ENCODE measurements at regions not wholly inside any gene's neighbourhood (a gene's known extent, or its start where the extent isn't known, plus 50 kb on each side); places are given as distances from the start of the nearest gene placed in this dataset.

DNA sequence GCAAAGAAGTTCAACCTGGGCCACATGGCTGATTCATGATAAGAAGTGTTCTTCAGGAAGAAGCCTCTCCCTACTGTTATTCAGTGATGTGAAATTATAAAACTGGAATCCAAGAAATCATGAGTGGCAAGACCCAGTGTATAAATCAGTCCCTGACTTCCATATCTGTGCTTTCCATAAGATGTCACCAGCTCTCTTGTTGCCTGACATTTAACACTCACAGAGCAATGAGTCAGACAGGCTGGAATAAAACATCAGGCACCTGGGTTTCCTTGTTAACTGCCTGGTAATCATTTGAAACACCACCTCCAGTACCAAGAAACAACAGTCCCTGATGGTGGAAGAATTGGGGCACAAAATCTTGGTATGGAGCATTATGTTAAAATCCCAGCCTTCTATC, 76.1 kb downstream of the SCG2 start:
- H3K4me3 ChIP-seq (ENCODE audit: low read length), result no peak overlapping the region
- no peak for DNase-seq (ENCODE audit: low read depth, low spot score)

DNA sequence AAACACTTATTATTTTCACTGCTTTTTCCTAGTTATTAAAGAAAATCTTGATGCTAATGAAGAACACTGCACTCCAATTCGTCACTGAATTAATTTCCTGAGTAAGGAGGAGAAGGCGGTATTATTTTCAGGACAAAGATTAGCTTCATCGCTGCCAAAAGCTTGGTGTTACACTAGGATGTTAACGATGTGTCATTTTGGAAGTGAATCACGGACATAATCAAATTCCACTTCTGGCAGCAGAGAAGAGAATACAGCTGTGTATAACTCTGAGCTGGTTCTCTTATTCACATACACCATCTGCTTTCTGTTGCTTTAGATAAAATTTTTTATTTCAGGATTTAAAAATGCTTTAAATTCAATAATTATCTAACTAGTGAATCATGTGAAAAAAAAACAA, 74.1 kb downstream of the SCG2 start:
- no peaks in the 10 kb centered on the region for H3K27me3 ChIP-seq (ENCODE audit: control insufficient read depth, insufficient read depth, low read length)
- H3K4me3 ChIP-seq (ENCODE audit: low read length), result no peak overlapping the region
- no peaks in the 10 kb centered on the region for H3K4me1 ChIP-seq (ENCODE audit: control insufficient read depth, insufficient read depth, low read length)
- H3K9me3 ChIP-seq (ENCODE audit: control insufficient read depth, insufficient read depth, low read length), result no peaks in the 10 kb centered on the region
- no peaks in the 10 kb centered on the region for H3K36me3 ChIP-seq (ENCODE audit: control insufficient read depth, insufficient read depth, low read length)
- no peak for DNase-seq (ENCODE audit: low read depth, low spot score)
- no CpG with 5 or more reads among the region's 5 CpGs for WGBS (ENCODE audit: insufficient coverage, insufficient read length)
- no peak overlapping the region for H3K27ac ChIP-seq (ENCODE audit: low read length)

More for the DNA sequence above, 76.1 kb downstream of the SCG2 start:
- no peaks in the 10 kb centered on the region for H3K4me1 ChIP-seq (ENCODE audit: control insufficient read depth, insufficient read depth, low read length)
- no peaks in the 10 kb centered on the region for H3K36me3 ChIP-seq (ENCODE audit: control insufficient read depth, insufficient read depth, low read length)
- H3K9me3 ChIP-seq (ENCODE audit: control insufficient read depth, insufficient read depth, low read length), result no peaks in the 10 kb centered on the region
- no peak overlapping the region for H3K27ac ChIP-seq (ENCODE audit: low read length)
- no peaks in the 10 kb centered on the region for H3K27me3 ChIP-seq (ENCODE audit: control insufficient read depth, insufficient read depth, low read length)

DNA sequence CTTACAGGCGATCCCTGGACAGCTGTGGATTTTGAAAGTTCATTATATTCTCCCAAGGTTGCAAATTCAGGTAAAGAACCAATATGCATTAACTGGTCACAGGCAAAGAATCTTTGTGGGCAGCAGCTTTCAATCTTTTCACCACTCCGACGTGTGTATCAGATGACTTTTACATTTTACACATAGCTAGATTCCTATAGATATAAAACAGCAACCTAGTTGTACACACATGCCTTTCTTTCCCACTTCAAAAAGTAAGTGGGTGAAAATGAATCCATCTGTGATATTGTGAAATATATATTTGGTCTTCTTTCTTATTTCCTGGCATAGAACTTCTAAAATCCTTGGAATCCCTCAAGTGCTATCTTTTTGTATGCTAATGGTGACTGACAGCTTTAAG, 72.5 kb downstream of the SCG2 start:
- Histone ChIP-seq H3K36me3 (ENCODE audit: control insufficient read depth, insufficient read depth, low read length) (no peaks in the 10 kb centered on the region), H3K27me3 (ENCODE audit: control insufficient read depth, insufficient read depth, low read length) (no peaks in the 10 kb centered on the region), H3K4me3 (ENCODE audit: low read length) (no peak overlapping the region), H3K4me1 (ENCODE audit: control insufficient read depth, insufficient read depth, low read length) (no peaks in the 10 kb centered on the region), H3K27ac (ENCODE audit: low read length) (no peak overlapping the region), H3K9me3 (ENCODE audit: control insufficient read depth, insufficient read depth, low read length) (no peaks in the 10 kb centered on the region)
- WGBS (ENCODE audit: insufficient coverage, insufficient read length), result no CpG with 5 or more reads among the region's 3 CpGs
- DNase-seq (ENCODE audit: low read depth, low spot score), result no peak

DNA sequence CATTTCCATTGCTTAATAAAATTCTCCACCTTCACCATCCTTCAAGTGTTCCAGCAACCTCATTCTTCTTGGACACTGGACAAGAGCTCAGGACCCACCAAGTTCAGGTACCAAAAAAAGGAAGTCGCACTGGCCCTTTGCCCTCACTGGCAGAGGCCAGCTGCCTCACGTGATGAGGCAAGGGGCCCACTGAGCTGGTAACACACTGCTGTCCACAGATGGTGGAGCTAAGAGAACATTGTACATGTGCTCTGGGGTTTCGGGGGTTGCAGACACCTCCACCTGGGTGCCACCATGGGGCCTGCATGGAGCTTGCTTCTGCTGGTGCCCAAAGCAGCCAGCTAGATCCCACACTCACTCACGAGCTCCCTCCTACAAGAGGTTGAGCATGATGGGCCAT, 71.3 kb downstream of the SCG2 start:
- Histone ChIP-seq H3K27me3 (ENCODE audit: control insufficient read depth, insufficient read depth, low read length) (no peaks in the 10 kb centered on the region), H3K27ac (ENCODE audit: low read length) (no peak overlapping the region), H3K4me1 (ENCODE audit: control insufficient read depth, insufficient read depth, low read length) (no peaks in the 10 kb centered on the region), H3K4me3 (ENCODE audit: low read length) (no peak overlapping the region), H3K9me3 (ENCODE audit: control insufficient read depth, insufficient read depth, low read length) (no peaks in the 10 kb centered on the region), H3K36me3 (ENCODE audit: control insufficient read depth, insufficient read depth, low read length) (no peaks in the 10 kb centered on the region)
- DNase-seq (ENCODE audit: low read depth, low spot score), result no peak
- WGBS (ENCODE audit: insufficient coverage, insufficient read length), result no CpG with 5 or more reads among the region's 4 CpGs

DNA sequence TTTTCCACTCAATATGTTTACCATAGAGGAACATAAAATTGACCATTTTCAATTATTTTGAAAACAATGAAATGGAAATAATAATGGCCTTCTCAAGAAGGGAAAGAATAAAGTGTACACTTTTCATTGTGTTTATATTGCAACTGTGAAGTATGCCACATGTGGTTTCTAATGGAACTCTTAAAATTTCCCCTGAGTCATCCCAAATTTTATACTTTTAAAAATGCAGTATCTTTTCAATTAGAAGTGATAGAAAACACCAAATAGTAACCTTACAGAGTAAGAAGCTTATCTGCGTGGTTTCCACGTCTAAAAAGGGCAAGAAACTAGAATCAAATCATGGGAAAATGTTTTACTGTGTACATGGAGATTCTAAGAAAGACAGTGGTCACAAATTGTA, 70.0 kb downstream of the SCG2 start:
- DNase-seq (ENCODE audit: low read depth, low spot score), result no peak
- H3K36me3 ChIP-seq (ENCODE audit: control insufficient read depth, insufficient read depth, low read length), result no peaks in the 10 kb centered on the region
- H3K27ac ChIP-seq (ENCODE audit: low read length), result no peak overlapping the region
- H3K4me1 ChIP-seq (ENCODE audit: control insufficient read depth, insufficient read depth, low read length), result no peaks in the 10 kb centered on the region
- H3K4me3 ChIP-seq (ENCODE audit: low read length), result no peak overlapping the region
- WGBS (ENCODE audit: insufficient coverage, insufficient read length), result no CpG with 5 or more reads among the region's 2 CpGs
- no peaks in the 10 kb centered on the region for H3K27me3 ChIP-seq (ENCODE audit: control insufficient read depth, insufficient read depth, low read length)
- no peaks in the 10 kb centered on the region for H3K9me3 ChIP-seq (ENCODE audit: control insufficient read depth, insufficient read depth, low read length)

DNA sequence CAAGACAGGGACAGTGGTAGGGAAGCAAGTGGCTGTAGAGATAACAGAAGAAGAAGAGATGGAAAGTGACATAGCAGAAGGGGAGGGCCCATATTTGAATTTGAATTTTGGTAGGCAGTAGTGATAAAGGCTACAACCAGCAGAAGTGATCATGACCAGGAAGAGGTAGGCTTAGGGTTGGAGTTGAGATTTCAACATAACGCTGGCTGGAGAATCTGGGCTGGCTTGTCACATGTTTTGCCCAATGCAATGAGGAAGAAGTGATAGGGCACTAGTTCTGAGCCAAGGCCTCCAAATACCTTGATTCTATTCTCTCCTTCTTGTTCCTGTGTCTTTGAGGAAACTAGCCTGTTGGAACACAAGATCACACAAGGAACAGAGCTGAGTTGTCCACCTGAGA, 69.4 kb downstream of the SCG2 start:
- H3K27ac ChIP-seq (ENCODE audit: low read length), result no peak overlapping the region
- WGBS (ENCODE audit: insufficient coverage, insufficient read length), result no CpG with 5 or more reads among the region's 1 CpG
- no peaks in the 10 kb centered on the region for H3K36me3 ChIP-seq (ENCODE audit: control insufficient read depth, insufficient read depth, low read length)
- no peak overlapping the region for H3K4me3 ChIP-seq (ENCODE audit: low read length)
- H3K4me1 ChIP-seq (ENCODE audit: control insufficient read depth, insufficient read depth, low read length), result no peaks in the 10 kb centered on the region
- no peaks in the 10 kb centered on the region for H3K27me3 ChIP-seq (ENCODE audit: control insufficient read depth, insufficient read depth, low read length)
- H3K9me3 ChIP-seq (ENCODE audit: control insufficient read depth, insufficient read depth, low read length), result no peaks in the 10 kb centered on the region
- no peak for DNase-seq (ENCODE audit: low read depth, low spot score)

DNA sequence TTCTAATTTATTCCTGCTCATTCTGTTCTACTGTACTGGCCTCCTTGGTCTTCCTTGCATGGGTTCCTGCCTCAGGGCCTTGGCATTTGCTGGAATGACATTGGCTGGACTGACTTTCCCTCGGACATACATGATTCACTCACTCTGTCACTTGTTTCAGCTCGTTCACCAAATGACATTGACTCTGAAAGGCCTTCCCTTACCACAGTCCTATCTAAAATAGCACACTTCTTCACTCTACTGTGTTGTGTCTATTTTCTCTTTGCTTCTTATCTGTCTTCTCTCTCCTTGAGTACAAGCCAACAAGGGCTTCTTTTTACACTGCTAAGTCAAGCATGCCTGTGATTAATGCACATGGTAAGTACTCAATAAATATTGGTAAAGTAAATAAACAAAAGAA, 65.6 kb downstream of the SCG2 start:
- Histone ChIP-seq H3K4me3 (ENCODE audit: low read length) (no peak overlapping the region), H3K4me1 (ENCODE audit: control insufficient read depth, insufficient read depth, low read length) (no peaks in the 10 kb centered on the region; the same call in 1 of the 2 replicates), H3K27ac (ENCODE audit: low read length) (no peak overlapping the region), H3K9me3 (ENCODE audit: control insufficient read depth, insufficient read depth, low read length) (no peaks in the 10 kb centered on the region), H3K27me3 (ENCODE audit: control insufficient read depth, insufficient read depth, low read length) (no peaks in the 10 kb centered on the region), H3K36me3 (ENCODE audit: control insufficient read depth, insufficient read depth, low read length) (no peaks in the 10 kb centered on the region)
- DNase-seq (ENCODE audit: low read depth, low spot score), result no peak
- WGBS (ENCODE audit: insufficient coverage, insufficient read length), result no CpG with 5 or more reads among the region's 2 CpGs

DNA sequence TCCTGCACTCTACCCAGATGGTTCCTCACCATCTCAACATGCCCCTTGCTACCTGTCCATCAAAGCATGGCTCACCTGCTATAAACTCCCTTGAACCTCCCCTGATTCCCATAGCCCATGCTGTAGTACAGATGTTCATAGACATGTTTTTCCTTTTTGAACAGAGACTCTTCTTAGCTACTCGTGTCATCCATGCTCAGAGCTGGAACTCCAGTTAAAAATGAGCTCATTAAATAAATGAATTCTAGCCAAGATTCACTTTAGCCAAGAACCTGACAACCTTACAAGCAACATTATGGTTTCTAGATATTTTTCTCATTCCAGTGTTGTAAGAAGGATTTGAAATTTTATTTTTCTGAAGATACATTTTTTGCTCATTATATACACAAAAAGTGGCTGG, 65.0 kb downstream of the SCG2 start:
- no CpG with 5 or more reads among the region's 1 CpG for WGBS (ENCODE audit: insufficient coverage, insufficient read length)

DNA sequence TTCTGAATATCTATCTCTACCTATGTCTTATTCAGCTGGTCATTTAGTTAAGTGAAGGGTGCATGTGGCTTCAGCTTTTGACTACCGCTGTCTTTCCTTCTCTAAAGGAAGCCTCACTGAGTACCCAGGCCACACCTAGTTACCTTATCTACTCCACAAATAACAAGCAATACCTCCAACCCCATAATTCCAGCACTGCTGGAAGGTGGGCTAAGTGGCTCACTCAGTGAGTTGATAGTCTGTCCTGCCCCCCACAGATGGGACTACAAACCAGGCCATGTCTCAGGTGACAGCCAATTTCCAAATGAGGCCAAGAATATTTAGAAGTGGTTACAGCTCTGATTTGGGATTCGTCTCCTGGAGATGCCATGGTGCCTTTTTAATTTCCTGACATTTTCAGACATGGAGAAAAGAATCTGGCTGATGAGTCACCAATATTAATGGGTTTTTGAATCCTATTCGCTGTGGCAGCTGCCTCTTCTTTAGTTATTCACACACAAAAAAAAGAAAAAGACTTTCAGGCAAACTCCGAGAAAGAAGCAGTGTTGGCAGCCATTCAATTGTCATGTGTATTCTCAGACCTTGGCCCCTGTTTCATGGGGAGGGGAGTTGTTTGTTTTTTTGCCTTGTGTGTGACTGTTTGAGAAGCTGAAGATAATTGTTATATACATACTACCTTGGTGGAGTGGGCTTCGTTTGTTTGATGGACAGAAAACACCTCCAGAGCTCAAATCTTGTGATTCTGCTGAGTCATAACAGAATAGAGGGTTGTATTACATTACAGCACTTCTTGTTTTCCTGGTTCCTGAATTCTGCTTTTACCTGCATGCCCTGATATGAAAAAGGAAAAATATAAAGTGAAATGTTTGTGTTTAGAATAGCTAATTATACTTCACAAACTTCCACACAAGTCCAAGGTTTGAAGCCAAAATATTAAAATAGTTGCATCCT, 64.2 kb downstream of the SCG2 start:
- DNase-seq (ENCODE audit: low read depth, low spot score), result no peak
- H3K9me3 ChIP-seq (ENCODE audit: control insufficient read depth, insufficient read depth, low read length), result no peaks in the 10 kb centered on the region
- no peaks in the 10 kb centered on the region; the same call in 1 of the 2 replicates for H3K4me1 ChIP-seq (ENCODE audit: control insufficient read depth, insufficient read depth, low read length)
- H3K36me3 ChIP-seq (ENCODE audit: control insufficient read depth, insufficient read depth, low read length), result no peaks in the 10 kb centered on the region
- no peak overlapping the region for H3K4me3 ChIP-seq (ENCODE audit: low read length)
- H3K27me3 ChIP-seq (ENCODE audit: control insufficient read depth, insufficient read depth, low read length), result no peaks in the 10 kb centered on the region
- whole genome bisulfite sequencing (ENCODE audit: insufficient coverage, insufficient read length), result no CpG with 5 or more reads among the region's 5 CpGs
- no peak overlapping the region for H3K27ac ChIP-seq (ENCODE audit: low read length)

More for the DNA sequence above, 65.0 kb downstream of the SCG2 start:
- Histone ChIP-seq H3K36me3 (ENCODE audit: control insufficient read depth, insufficient read depth, low read length) (no peaks in the 10 kb centered on the region), H3K9me3 (ENCODE audit: control insufficient read depth, insufficient read depth, low read length) (no peaks in the 10 kb centered on the region), H3K4me3 (ENCODE audit: low read length) (no peak overlapping the region), H3K4me1 (ENCODE audit: control insufficient read depth, insufficient read depth, low read length) (no peaks in the 10 kb centered on the region; the same call in 1 of the 2 replicates), H3K27ac (ENCODE audit: low read length) (no peak overlapping the region), H3K27me3 (ENCODE audit: control insufficient read depth, insufficient read depth, low read length) (no peaks in the 10 kb centered on the region)
- no peak for DNase-seq (ENCODE audit: low read depth, low spot score)

DNA sequence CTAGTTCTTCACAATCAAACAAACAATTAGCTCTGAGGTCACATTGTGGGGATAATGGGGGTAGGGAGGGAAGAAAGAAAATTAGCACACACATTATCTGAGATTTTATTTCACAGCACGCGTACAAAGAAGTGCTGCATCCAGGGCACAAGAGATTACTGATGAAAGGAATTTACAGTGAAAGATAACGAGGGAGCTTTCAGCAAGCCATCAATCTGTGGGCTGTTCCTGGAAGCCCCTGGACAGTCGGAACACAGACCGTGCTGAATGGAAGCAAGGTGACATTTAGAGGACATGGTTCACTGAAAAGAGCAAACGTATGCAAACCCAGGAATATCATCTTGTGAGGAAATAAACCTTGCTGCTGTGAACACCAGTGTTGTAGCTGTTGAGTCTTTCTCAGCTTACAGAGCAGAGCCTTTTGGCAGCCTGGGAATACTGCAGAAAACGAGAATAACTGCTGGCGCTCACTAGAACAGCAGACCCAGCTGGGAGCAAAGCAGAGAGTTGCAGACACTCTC, 63.2 kb downstream of the SCG2 start:
- H3K27me3 ChIP-seq (ENCODE audit: control insufficient read depth, insufficient read depth, low read length), result no peaks in the 10 kb centered on the region
- no CpG with 5 or more reads among the region's 8 CpGs for WGBS (ENCODE audit: insufficient coverage, insufficient read length)
- H3K36me3 ChIP-seq (ENCODE audit: control insufficient read depth, insufficient read depth, low read length), result no peaks in the 10 kb centered on the region
- no peaks in the 10 kb centered on the region; the same call in 1 of the 2 replicates for H3K4me1 ChIP-seq (ENCODE audit: control insufficient read depth, insufficient read depth, low read length)
- no peaks in the 10 kb centered on the region for H3K9me3 ChIP-seq (ENCODE audit: control insufficient read depth, insufficient read depth, low read length)
- H3K27ac ChIP-seq (ENCODE audit: low read length), result no peak overlapping the region
- H3K4me3 ChIP-seq (ENCODE audit: low read length), result no peak overlapping the region
- DNase-seq (ENCODE audit: low read depth, low spot score), result no peak

DNA sequence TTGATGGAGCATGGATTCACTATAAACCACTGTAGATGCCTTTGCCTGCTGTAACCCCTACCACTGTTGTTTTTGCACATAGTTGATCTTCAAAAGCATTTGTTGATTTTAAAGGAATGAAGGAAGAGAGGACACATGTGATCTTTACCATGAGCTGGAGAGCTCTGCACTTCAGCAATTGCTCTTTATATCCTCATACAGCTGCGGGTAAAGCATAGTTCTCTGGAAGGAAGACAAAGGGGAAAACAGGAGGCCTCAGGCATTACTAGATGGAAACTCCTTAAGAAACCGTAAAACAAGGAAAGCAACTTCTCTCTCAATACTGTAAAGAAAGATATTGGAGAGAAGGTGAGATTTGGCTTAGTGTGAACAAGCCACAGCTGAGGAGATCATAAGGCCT, 60.6 kb downstream of the SCG2 start:
- no peaks in the 10 kb centered on the region for H3K27me3 ChIP-seq (ENCODE audit: control insufficient read depth, insufficient read depth, low read length)
- H3K4me1 ChIP-seq (ENCODE audit: control insufficient read depth, insufficient read depth, low read length), result no peaks in the 10 kb centered on the region; the same call in 1 of the 2 replicates
- H3K36me3 ChIP-seq (ENCODE audit: control insufficient read depth, insufficient read depth, low read length), result no peaks in the 10 kb centered on the region
- no peak for DNase-seq (ENCODE audit: low read depth, low spot score)
- no peaks in the 10 kb centered on the region for H3K9me3 ChIP-seq (ENCODE audit: control insufficient read depth, insufficient read depth, low read length)
- H3K4me3 ChIP-seq (ENCODE audit: low read length), result no peak overlapping the region
- WGBS (ENCODE audit: insufficient coverage, insufficient read length), result no CpG with 5 or more reads among the region's 2 CpGs
- no peak overlapping the region for H3K27ac ChIP-seq (ENCODE audit: low read length)

Data from iPS DF 6.9 (cell line).